ENCODE measurements at regions not wholly inside any gene's neighbourhood (a gene's known extent, or its start where the extent isn't known, plus 50 kb on each side); places are given as distances from the start of the nearest gene placed in this dataset.

DNA sequence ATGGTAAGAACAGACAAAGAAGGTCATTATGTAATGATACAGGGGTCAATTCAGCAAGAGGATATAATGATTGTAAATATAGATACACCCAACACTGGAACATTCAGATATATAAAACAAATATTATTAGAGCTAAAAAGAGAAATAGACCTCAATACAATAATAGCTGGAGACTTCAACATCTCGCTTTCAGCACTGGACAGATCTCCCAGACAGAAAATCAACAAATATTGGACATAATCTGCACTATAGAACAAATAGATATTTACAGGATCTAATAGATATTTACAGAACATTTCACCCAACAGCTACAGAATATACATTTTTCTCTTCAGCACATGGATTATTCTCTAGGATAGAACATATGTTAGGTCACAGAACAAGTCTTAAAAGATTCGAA is 190.6 kb upstream of the RFX3 start:
- no peak for TF ChIP-seq EZH2 (IDR thresholded peaks at IDR 0.05)
- TF ChIP-seq CTCF (IDR thresholded peaks at IDR 0.05) = no peak
- no peak for TF ChIP-seq EZH2phosphoT487 (IDR thresholded peaks at IDR 0.05)

Measured in neural progenitor cell (in vitro differentiated cells).